Ureter (tissue), 1 donor: ENCODE measurements at regions not wholly inside any gene's neighbourhood (a gene's known extent, or its start where the extent isn't known, plus 50 kb on each side); places are given as distances from the start of the nearest gene placed in this dataset.
"Not testable (repeated sequence)": the region's sequence is repeated elsewhere in the genome, so short reads cannot be mapped to it uniquely, and the experiment has no call there.

Experiments
- DNase-seq: peaks from one replicate; pipeline ENCODE4 v3.0.0-alpha.2; 2020; ENCODE audit warnings: low spot score
- donor health status: DM: yes; HTN: yes; CAD: no.

- no peak for DNase-seq
These were observed 256.6 kb upstream of the EPHA7 start for GRCh38 chr6:93675856-93676417.

- DNase-seq = no peak
These were observed 243.8 kb upstream of the EPHA7 start for GRCh38 chr6:93663111-93663510.

GRCh38 chr6:93654548-93654947, 235.2 kb upstream of the EPHA7 start:
- no peak for DNase-seq

GRCh38 chr6:93644611-93645010, 225.3 kb upstream of the EPHA7 start:
- no peak for DNase-seq

- DNase-seq = no peak
These were observed 219.8 kb upstream of the EPHA7 start for GRCh38 chr6:93639126-93639525.

- not testable (repeated sequence) for DNase-seq
These were observed 217.8 kb upstream of the EPHA7 start for GRCh38 chr6:93636987-93637664.

GRCh38 chr6:93624408-93624807, 205.0 kb upstream of the EPHA7 start:
- no peak for DNase-seq

GRCh38 chr6:93621442-93621841, 202.1 kb upstream of the EPHA7 start:
- DNase-seq = no peak

- no peak for DNase-seq
These were observed 185.6 kb upstream of the EPHA7 start for GRCh38 chr6:93604951-93605350.

- DNase-seq = no peak
These were observed 173.1 kb upstream of the EPHA7 start for GRCh38 chr6:93592417-93592816.

GRCh38 chr6:93586306-93586705, 166.9 kb upstream of the EPHA7 start:
- DNase-seq = no peak

GRCh38 chr6:93584300-93584699, 164.9 kb upstream of the EPHA7 start:
- DNase-seq = no peak

GRCh38 chr6:93581371-93581770, 162.0 kb upstream of the EPHA7 start:
- no peak for DNase-seq

GRCh38 chr6:93580446-93580845, 161.1 kb upstream of the EPHA7 start:
- DNase-seq = no peak

GRCh38 chr6:93575495-93576267, 156.3 kb upstream of the EPHA7 start:
- DNase-seq = no peak

- DNase-seq = no peak
These were observed 154.9 kb upstream of the EPHA7 start for GRCh38 chr6:93574299-93574698.

GRCh38 chr6:93571346-93571745, 152.0 kb upstream of the EPHA7 start:
- DNase-seq = no peak

GRCh38 chr6:93568169-93568568, 148.8 kb upstream of the EPHA7 start:
- DNase-seq = no peak

- DNase-seq = no peak
These were observed 147.8 kb upstream of the EPHA7 start for GRCh38 chr6:93567164-93567563.

- DNase-seq = no peak
These were observed 146.9 kb upstream of the EPHA7 start for GRCh38 chr6:93566285-93566684.

- no peak for DNase-seq
These were observed 143.2 kb upstream of the EPHA7 start for GRCh38 chr6:93562582-93562981.

GRCh38 chr6:93555292-93555691, 135.9 kb upstream of the EPHA7 start:
- no peak for DNase-seq

- no peak for DNase-seq
These were observed 134.7 kb upstream of the EPHA7 start for GRCh38 chr6:93554018-93554417.
